GM12874 (cell line): ENCODE measurements at regions not wholly inside any gene's neighbourhood (a gene's known extent, or its start where the extent isn't known, plus 50 kb on each side); places are given as distances from the start of the nearest gene placed in this dataset.

ENCODE experiments used
- TF ChIP-seq, protein P1 (sequence below): IDR thresholded peaks from 2 replicates; pipeline ENCODE4 v1.5.1; 2011; ENCODE audit warnings: low read depth, mild to moderate bottlenecking, control low read depth, low read length, moderate library complexity; ENCODE audit not compliant: insufficient read depth

- TF ChIP-seq, protein P1, sequence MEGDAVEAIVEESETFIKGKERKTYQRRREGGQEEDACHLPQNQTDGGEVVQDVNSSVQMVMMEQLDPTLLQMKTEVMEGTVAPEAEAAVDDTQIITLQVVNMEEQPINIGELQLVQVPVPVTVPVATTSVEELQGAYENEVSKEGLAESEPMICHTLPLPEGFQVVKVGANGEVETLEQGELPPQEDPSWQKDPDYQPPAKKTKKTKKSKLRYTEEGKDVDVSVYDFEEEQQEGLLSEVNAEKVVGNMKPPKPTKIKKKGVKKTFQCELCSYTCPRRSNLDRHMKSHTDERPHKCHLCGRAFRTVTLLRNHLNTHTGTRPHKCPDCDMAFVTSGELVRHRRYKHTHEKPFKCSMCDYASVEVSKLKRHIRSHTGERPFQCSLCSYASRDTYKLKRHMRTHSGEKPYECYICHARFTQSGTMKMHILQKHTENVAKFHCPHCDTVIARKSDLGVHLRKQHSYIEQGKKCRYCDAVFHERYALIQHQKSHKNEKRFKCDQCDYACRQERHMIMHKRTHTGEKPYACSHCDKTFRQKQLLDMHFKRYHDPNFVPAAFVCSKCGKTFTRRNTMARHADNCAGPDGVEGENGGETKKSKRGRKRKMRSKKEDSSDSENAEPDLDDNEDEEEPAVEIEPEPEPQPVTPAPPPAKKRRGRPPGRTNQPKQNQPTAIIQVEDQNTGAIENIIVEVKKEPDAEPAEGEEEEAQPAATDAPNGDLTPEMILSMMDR, result no peak
These were observed 129.6 kb downstream of the SEMA6D start for GRCh38 chr15:47846876-47847275.

GRCh38 chr15:47856071-47856470 lies 138.8 kb downstream of the SEMA6D start:
- TF ChIP-seq, protein P1, result no peak

- TF ChIP-seq, protein P1, result no peak
These were observed 139.9 kb downstream of the SEMA6D start for GRCh38 chr15:47857014-47857775.

GRCh38 chr15:47857776-47858167 lies 140.5 kb downstream of the SEMA6D start:
- TF ChIP-seq, protein P1, result no peak

DNA sequence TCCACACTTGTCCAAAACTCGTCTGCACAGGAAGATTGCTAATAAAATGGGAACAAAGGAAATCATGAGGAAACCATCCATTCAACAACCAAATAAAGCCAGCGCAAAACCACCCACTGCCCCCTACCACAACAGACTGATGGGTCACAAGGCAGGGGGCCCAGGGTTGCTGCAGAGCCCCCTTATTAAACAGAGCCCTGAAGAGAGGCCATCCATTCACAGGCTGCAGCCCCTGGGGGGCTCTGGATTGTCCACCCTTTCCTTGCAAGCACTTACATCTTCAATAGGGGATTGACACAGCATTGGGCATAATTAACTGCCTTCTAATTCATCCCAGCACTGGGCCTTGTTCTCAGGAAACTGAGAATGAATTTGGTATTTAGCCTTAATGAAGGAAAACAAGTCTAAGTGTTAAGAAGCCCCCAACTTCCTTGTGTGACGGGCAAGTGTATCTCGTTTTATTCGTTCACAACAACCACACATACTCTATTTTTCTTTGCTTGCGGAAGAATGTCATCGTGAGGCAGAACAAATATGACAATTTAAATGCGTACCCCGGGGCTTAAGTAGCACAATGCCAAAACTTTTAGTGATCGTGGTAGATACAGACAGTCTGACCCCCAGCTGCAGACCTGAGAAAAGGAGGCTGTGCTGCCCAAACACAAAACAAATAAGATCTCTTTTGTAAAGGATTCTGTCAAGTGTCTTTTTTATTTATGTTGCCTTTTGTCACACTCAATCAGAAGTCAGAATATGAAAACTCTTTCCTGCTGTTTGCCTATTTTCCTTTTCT lies 144.0 kb downstream of the SEMA6D start:
- TF ChIP-seq, protein P1, result no peak

DNA sequence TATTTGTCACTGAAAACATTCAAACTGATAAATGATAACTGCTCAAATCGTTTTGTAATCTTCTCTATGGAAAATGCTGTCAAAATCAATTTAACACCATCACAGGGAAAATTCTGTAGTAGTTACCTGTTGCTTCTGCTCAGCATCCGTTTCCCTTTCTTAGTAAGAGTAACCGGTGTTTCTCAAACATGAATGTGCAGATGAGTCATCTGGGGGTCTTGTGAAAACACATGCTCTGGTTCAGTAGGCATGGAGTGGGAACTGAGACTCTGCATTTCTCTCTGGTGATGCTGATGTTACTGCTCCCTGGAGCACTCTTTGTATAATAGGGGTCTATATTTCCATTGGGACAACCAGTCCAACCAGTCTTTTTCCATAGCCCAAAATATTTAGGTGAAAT lies 145.1 kb downstream of the SEMA6D start:
- TF ChIP-seq, protein P1, result no peak

DNA sequence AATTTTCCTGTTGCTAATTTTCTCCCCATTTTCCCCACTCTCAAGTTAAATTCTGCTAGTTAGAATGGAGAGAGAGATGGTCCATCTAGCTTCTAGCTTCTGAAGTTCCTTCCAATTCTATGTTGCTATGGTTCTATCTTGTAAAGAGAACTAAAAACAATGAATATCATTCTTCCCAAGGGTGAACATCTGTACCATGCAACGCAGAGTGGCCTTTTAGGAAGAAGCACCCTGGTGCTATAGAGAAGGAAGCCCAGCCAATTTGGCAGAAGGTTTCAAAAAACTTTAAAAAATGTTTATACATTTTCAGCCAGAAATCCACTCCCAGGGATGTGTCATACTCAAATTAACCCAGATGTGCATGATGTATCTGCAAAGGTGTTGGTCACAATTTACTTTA lies 149.1 kb downstream of the SEMA6D start:
- TF ChIP-seq, protein P1, result no peak
